Hepatocyte (in vitro differentiated cells): ENCODE measurements at regions not wholly inside any gene's neighbourhood (a gene's known extent, or its start where the extent isn't known, plus 50 kb on each side); places are given as distances from the start of the nearest gene placed in this dataset.

ENCODE experiments used
- DNase-seq: peaks from one replicate; pipeline ENCODE4 v3.0.0-alpha.2; 2016; ENCODE audit warnings: low spot score
- H2AFZ ChIP-seq: fragments of 200-600 bp; sonication (generic); 2 replicates; pipeline ENCODE4 v1.6.0; 2016; ENCODE audit warnings: antibody characterized with exemption, mild to moderate bottlenecking
- H3K27ac ChIP-seq: fragments of 200-600 bp; sonication (generic); 2 replicates; pipeline ENCODE4 v1.5.1; 2016; ENCODE audit warnings: mild to moderate bottlenecking
- H3K27me3 ChIP-seq: fragments of 200-600 bp; sonication (generic); 2 replicates; pipeline ENCODE4 v1.6.1; 2016
- H3K36me3 ChIP-seq: fragments of 200-600 bp; sonication (generic); replicated peaks from 2 replicates; pipeline ENCODE4 v1.5.1; 2016; ENCODE audit warnings: low read depth; ENCODE audit not compliant: insufficient read depth
- H3K4me1 ChIP-seq: fragments of 200-600 bp; sonication (generic); 2 replicates; pipeline ENCODE4 v1.5.1; 2016; ENCODE audit warnings: mild to moderate bottlenecking, moderate library complexity; ENCODE audit not compliant: insufficient read depth
- H3K4me2 ChIP-seq: fragments of 200-600 bp; sonication (generic); 2 replicates; pipeline ENCODE4 v1.6.0; 2016
- H3K4me3 ChIP-seq: fragments of 200-600 bp; sonication (generic); 2 replicates; pipeline ENCODE4 v1.5.1; 2016; ENCODE audit warnings: mild to moderate bottlenecking
- H3K79me2 ChIP-seq: fragments of 200-600 bp; sonication (generic); 2 replicates; pipeline ENCODE4 v1.6.0; 2017; ENCODE audit warnings: mild to moderate bottlenecking
- H3K9me2 ChIP-seq: fragments of 200-600 bp; sonication (generic); replicated peaks from 2 replicates; pipeline ENCODE4 v1.6.0; 2017; ENCODE audit warnings: mild to moderate bottlenecking; ENCODE audit not compliant: insufficient read depth
- H3K9me3 ChIP-seq: fragments of 200-600 bp; sonication (generic); 2 replicates; pipeline ENCODE4 v1.5.1; 2016; ENCODE audit warnings: low read depth, mild to moderate bottlenecking
- H4K20me1 ChIP-seq: fragments of 200-600 bp; sonication (generic); 2 replicates; pipeline ENCODE4 v1.6.0; 2016; ENCODE audit warnings: mild to moderate bottlenecking; ENCODE audit not compliant: insufficient read depth, poor library complexity, severe bottlenecking
- CTCF ChIP-seq: fragments of 200-600 bp; sonication (generic); IDR thresholded peaks from 2 replicates; pipeline ENCODE4 v1.5.1; 2016; ENCODE audit warnings: antibody characterized with exemption, mild to moderate bottlenecking; ENCODE audit not compliant: poor library complexity
- EZH2 ChIP-seq: fragments of 200-600 bp; sonication (generic); IDR thresholded peaks from 2 replicates; pipeline ENCODE4 v1.6.1; 2016; ENCODE audit warnings: antibody characterized with exemption, mild to moderate bottlenecking, borderline replicate concordance
- EZH2phosphoT487 ChIP-seq: fragments of 200-600 bp; sonication (generic); IDR thresholded peaks from one replicate; pipeline ENCODE4 v1.6.1; 2018; ENCODE audit warnings: antibody characterized with exemption, mild to moderate bottlenecking, low read depth, moderate library complexity; ENCODE audit not compliant: unreplicated experiment, severe bottlenecking
- WGBS: methylation state at CpG from one replicate; pipeline ENCODE4 v1.1.6; 2016; ENCODE audit warnings: low lambda C conversion rate; ENCODE audit errors: missing lambda C conversion rate; 5-methylcytosine and 5-hydroxymethylcytosine counted together

GRCh38 chr4:38209654-38210053 is 249.5 kb downstream of the PTTG2 start:
- Histone ChIP-seq H2AFZ (no peak overlapping the region), H4K20me1 (no peaks in the 10 kb centered on the region), H3K9me2 (no peaks in the 10 kb centered on the region), H3K9me3 (no peaks in the 10 kb centered on the region), H3K4me2 (no peak overlapping the region), H3K4me1 (no peaks in the 10 kb centered on the region), H3K36me3 (no peaks in the 10 kb centered on the region), H3K27ac (no peak overlapping the region), H3K4me3 (no peak overlapping the region), H3K79me2 (no peaks in the 10 kb centered on the region), H3K27me3 (no peaks in the 10 kb centered on the region)
- DNase-seq = no peak
- WGBS = 94% methylated on average over 2 of the region's 2 CpGs
- TF ChIP-seq EZH2 (no peak), EZH2phosphoT487 (no peak), CTCF (no peak)

- DNase-seq = no peak
- no peaks in the 10 kb centered on the region for H3K9me2 ChIP-seq
- no peak overlapping the region for H3K4me3 ChIP-seq
- no peaks in the 10 kb centered on the region for H3K27me3 ChIP-seq
- H2AFZ ChIP-seq = no peak overlapping the region
- 74% methylated on average over 11 of the region's 11 CpGs for WGBS
- H3K9me3 ChIP-seq = no peaks in the 10 kb centered on the region
- no peaks in the 10 kb centered on the region for H3K79me2 ChIP-seq
- no peaks in the 10 kb centered on the region for H3K36me3 ChIP-seq
- H4K20me1 ChIP-seq = no peaks in the 10 kb centered on the region
- TF ChIP-seq EZH2phosphoT487 = no peak
- TF ChIP-seq EZH2 = no peak
- TF ChIP-seq CTCF = no peak
- H3K27ac ChIP-seq = no peak overlapping the region
- H3K4me1 ChIP-seq = no peaks in the 10 kb centered on the region
- no peak overlapping the region for H3K4me2 ChIP-seq
These were observed 250.4 kb downstream of the PTTG2 start for GRCh38 chr4:38210396-38211114.

GRCh38 chr4:38211885-38212284 is 251.7 kb downstream of the PTTG2 start:
- no peak overlapping the region for H3K4me3 ChIP-seq
- TF ChIP-seq CTCF (no peak), EZH2phosphoT487 (no peak), EZH2 (no peak)
- 94% methylated on average over 2 of the region's 2 CpGs for WGBS
- no peaks in the 10 kb centered on the region for H3K4me1 ChIP-seq
- no peak overlapping the region for H2AFZ ChIP-seq
- DNase-seq = no peak
- no peaks in the 10 kb centered on the region for H3K27me3 ChIP-seq
- no peaks in the 10 kb centered on the region for H3K79me2 ChIP-seq
- no peak overlapping the region for H3K27ac ChIP-seq
- no peaks in the 10 kb centered on the region for H4K20me1 ChIP-seq
- no peaks in the 10 kb centered on the region for H3K9me3 ChIP-seq
- H3K36me3 ChIP-seq = no peaks in the 10 kb centered on the region
- no peak overlapping the region for H3K4me2 ChIP-seq
- no peaks in the 10 kb centered on the region for H3K9me2 ChIP-seq
